ENCODE measurements at regions not wholly inside any gene's neighbourhood (a gene's known extent, or its start where the extent isn't known, plus 50 kb on each side); places are given as distances from the start of the nearest gene placed in this dataset.

- no peak for DNase-seq
Measured at GRCh38 chr3:151935446-151935845, 62.0 kb downstream of the SUCNR1 start.

- DNase-seq, result no peak
Measured at GRCh38 chr3:151940481-151940880, 67.0 kb downstream of the SUCNR1 start.

GRCh38 chr3:151943539-151943938 is 70.1 kb downstream of the SUCNR1 start:
- DNase-seq, result no peak

GRCh38 chr3:151944356-151944755 is 70.9 kb downstream of the SUCNR1 start:
- DNase-seq, result no peak

DNA sequence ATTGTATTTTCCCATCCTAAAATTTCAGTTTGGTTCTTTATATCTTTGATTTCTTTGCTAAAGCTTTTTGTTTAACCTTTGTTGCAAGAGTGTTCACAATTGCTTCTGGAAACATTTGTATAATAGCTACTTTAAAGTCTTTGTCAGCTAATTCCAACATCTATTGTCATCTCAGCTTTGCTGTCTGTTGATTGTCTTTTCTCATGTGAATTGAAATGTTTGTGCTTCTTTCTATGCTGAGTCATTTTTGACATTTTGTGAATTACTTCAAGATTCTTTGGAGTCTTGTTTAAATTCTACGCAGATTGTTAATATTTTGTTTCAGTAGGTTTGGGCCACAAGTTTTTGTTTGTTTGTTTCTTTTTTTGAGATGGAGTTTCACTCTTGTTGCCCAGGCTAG is 73.2 kb downstream of the SUCNR1 start:
- no peak for DNase-seq

GRCh38 chr3:151949706-151950105 is 76.3 kb downstream of the SUCNR1 start:
- DNase-seq, result no peak

GRCh38 chr3:151955356-151955755 is 81.9 kb downstream of the SUCNR1 start:
- DNase-seq, result no peak

- DNase-seq, result no peak
Measured at GRCh38 chr3:151960961-151961580, 87.6 kb downstream of the SUCNR1 start.

DNA sequence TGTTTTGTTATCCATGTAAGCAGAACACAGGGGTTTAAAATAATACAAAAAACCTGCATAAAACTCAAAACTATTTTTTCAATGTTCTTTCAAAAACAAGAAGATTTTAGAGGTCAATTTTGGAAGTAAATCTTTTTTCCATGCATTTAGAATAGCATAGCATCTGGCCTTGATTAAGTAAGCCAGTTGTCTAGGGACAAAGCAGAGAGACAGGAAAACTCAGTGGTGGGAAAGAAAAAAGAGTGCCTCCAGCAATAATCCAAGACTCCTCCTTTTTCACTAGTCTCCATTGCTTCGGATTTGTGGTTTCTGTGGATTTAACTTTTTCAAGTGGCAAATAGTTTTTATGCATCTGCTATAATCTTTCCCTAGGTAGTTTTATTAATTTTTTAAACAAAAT is 88.9 kb downstream of the SUCNR1 start:
- no peak for DNase-seq

- DNase-seq, result no peak
Measured at GRCh38 chr3:151962912-151963311, 89.5 kb downstream of the SUCNR1 start.

DNA sequence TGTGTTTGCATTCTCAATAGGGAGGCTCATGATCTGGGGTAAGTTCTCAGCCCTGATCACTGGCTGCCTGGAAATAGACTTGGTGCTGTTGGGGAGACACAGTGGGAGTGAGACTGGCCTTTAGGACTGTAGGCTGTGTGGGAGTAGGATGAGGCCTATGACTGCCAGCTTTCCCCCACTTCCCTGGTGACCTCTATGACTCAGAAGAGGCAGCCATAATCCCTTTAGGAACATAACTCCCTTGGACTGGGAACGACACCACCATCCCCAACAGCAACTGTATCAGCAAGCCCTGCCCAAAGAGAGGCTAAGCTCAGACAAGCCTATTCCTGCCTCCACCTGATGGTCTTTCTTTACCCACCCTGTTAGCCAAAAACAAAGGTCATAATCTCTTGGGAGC is 91.3 kb downstream of the SUCNR1 start:
- DNase-seq, result no peak

DNA sequence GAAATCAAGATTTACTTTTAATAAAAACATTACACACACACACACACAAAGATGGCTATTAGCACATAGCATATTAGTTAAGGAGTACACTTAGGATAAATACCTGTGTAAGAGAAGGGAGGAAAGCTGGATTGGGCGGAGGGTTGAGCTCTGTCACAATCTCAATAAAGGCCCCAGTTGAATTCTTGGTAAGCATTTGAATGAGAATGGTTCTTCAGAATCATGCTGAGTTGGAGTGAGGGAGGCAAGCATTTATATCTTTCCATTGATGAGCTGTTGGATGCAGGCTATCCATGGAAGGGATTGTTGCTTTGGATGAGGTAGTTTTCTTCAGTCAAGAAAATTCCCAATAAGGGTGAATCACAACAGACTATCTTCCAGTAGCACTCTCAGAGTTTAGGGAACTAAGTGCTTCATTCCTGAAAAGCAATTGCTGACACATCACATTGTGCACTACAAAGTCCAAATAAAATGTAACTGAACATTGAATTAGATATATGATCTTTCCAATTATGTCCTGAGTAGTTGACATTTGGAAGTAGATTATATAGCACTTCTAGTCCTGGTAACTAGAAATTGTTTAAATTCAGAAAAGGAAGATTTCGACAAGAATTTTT is 95.7 kb downstream of the SUCNR1 start:
- no peak for DNase-seq

DNA sequence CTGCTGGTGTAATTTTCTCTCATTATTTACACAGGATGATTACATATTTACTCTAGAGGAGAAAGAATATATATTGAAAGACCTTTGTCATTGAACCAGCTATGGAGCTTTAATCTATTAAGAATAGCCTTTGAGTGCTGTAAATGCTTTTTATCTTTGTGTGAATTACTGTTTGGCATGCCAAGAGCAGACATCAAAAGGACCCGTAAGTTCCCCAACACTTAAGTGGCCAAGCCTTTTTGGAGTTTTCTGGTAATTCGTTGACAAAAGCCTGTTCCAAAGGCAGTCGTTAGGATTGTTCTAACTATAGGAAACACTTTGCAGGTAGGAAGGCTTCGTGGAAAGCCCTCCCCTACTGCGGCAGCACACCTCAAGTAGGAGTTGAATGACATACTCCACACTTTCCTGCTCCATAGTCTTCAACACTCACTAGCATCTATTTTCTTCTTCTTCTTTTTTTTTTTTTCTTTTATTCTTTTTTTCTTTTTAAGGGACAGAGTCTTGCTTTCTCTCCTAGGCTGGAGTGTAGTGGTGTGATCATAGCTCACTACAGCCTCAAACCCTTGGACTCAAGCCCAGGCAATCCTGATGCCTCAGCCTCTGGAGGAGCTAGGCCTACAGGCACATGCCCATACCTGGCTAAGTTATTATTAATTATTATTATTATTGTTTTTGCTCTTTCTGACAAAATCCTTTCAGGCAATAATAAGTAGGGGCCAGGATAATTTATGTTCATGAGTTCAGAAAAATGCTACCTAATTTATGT is 98.6 kb downstream of the SUCNR1 start:
- no peak for DNase-seq

DNA sequence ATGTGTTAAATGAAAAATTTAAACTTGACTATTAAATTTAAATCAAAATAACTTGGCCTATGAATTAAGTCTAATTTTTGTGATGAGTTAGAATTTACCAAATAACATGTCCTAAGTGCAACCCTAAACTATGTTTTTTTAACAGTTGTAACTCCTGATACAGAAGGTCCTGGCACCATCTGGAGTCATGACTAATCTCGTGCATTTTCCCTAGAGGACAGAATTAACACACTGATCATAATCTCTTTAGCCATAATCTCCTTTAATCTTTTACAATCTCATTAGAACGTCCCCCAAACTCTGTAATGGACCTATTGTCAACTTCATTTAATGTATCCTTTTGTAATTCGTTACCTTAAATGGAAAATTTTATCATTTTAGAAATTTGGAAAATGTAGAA is 100.6 kb downstream of the SUCNR1 start:
- no peak for DNase-seq

- DNase-seq, result no peak
Measured at GRCh38 chr3:151976211-151977050, 103.0 kb downstream of the SUCNR1 start.

GRCh38 chr3:151979906-151980305 is 106.5 kb downstream of the SUCNR1 start:
- DNase-seq, result no peak

DNA sequence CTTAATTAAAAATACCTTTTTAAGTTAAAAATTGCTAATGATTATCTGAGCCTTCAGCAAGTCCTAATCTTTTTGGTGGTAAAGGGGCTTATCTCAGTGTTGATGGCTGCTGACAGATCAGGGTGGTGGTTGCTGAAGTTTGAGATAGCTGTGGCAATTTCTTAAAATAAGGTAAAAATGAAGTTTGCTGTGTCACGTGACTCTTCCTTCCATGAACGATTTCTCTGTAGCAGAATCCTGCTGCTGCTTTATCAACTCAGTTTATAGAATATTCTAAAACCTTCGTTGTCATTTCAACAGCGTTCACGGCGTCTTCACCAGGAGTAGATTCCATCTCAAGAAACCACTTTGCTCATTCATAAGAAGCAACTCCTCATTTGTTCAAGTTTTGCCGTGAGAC is 110.1 kb downstream of the SUCNR1 start:
- no peak for DNase-seq

- DNase-seq, result no peak
Measured at GRCh38 chr3:151985787-151986430, 112.5 kb downstream of the SUCNR1 start.

- DNase-seq, result no peak
Measured at GRCh38 chr3:151987893-151988292, 114.5 kb downstream of the SUCNR1 start.

- no peak for DNase-seq
Measured at GRCh38 chr3:151989621-151990020, 116.2 kb downstream of the SUCNR1 start.

- no peak for DNase-seq
Measured at GRCh38 chr3:151990696-151991376, 117.4 kb downstream of the SUCNR1 start.
